ENCODE measurements at regions not wholly inside any gene's neighbourhood (a gene's known extent, or its start where the extent isn't known, plus 50 kb on each side); places are given as distances from the start of the nearest gene placed in this dataset.

- no peak overlapping the region for H3K27ac ChIP-seq
- H3K9me3 ChIP-seq (ENCODE audit: severe bottlenecking) = no peaks in the 10 kb centered on the region
- no peaks in the 10 kb centered on the region for H3K27me3 ChIP-seq (ENCODE audit: insufficient read depth, low read depth, severe bottlenecking)
- H3K36me3 ChIP-seq = no peaks in the 10 kb centered on the region
- no peak for DNase-seq
- no peak overlapping the region for H3K4me3 ChIP-seq (ENCODE audit: low read depth, low read length)
- TF ChIP-seq, protein P1, sequence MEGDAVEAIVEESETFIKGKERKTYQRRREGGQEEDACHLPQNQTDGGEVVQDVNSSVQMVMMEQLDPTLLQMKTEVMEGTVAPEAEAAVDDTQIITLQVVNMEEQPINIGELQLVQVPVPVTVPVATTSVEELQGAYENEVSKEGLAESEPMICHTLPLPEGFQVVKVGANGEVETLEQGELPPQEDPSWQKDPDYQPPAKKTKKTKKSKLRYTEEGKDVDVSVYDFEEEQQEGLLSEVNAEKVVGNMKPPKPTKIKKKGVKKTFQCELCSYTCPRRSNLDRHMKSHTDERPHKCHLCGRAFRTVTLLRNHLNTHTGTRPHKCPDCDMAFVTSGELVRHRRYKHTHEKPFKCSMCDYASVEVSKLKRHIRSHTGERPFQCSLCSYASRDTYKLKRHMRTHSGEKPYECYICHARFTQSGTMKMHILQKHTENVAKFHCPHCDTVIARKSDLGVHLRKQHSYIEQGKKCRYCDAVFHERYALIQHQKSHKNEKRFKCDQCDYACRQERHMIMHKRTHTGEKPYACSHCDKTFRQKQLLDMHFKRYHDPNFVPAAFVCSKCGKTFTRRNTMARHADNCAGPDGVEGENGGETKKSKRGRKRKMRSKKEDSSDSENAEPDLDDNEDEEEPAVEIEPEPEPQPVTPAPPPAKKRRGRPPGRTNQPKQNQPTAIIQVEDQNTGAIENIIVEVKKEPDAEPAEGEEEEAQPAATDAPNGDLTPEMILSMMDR (IDR thresholded peaks at IDR 0.05; ENCODE audit: low read depth, low read length) = no peak
Measured at GRCh38 chr11:71108013-71108865, 144.1 kb downstream of the SHANK2 start.

DNA sequence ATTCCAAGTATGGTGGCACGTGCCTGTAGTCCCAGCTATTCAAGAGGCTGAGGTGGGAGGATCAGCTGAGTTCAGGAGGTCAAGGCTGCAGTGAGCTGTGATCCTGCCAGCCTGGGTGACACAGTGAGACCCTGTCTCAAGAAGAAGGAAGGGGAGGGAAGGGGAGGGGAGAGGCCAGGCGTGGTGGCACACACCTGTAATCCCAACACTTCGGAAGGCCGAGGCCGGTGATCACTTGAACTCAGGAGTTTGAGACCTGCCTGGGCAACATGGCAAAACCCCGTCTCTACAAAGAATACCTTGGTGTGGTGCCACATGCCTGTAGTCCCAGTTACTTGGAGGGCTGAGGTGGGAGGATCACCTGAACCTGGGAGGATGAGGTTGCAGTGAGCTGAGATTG, 145.7 kb downstream of the SHANK2 start:
- H3K36me3 ChIP-seq = no peaks in the 10 kb centered on the region
- no peak overlapping the region for H3K4me3 ChIP-seq (ENCODE audit: low read depth, low read length)
- TF ChIP-seq, protein P1 (IDR thresholded peaks at IDR 0.05; ENCODE audit: low read depth, low read length) = no peak
- H3K27me3 ChIP-seq (ENCODE audit: insufficient read depth, low read depth, severe bottlenecking) = no peaks in the 10 kb centered on the region
- H3K27ac ChIP-seq = no peak overlapping the region
- no peaks in the 10 kb centered on the region for H3K9me3 ChIP-seq (ENCODE audit: severe bottlenecking)
- no peak for DNase-seq

DNA sequence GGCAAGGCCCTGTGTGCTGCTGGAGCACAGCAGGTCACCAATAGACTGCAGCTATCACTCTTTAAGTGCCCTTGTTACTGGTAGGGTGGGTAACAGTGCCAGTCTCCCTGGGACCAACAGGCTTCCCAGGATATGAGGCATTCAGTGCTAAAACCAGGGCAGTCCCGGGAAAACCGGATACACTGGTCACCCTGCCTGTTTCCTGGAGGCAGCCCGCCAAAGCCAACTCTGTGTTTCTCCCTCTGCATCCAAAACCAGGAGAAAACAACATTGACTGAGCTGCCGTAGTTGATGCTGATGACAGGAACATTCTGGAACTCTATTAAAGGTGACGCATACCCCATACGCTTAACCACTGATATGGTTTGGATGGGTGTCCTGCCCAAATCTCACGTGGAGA, 149.1 kb downstream of the SHANK2 start:
- Histone ChIP-seq H3K27me3 (ENCODE audit: insufficient read depth, low read depth, severe bottlenecking) (no peaks in the 10 kb centered on the region), H3K4me3 (ENCODE audit: low read depth, low read length) (no peak overlapping the region), H3K9me3 (ENCODE audit: severe bottlenecking) (no peaks in the 10 kb centered on the region), H3K27ac (no peak overlapping the region), H3K36me3 (no peaks in the 10 kb centered on the region)
- TF ChIP-seq, protein P1 (IDR thresholded peaks at IDR 0.05; ENCODE audit: low read depth, low read length) = no peak
- no peak for DNase-seq

GRCh38 chr11:71102251-71102995, 150.0 kb downstream of the SHANK2 start:
- no peak for DNase-seq
- Histone ChIP-seq H3K27me3 (ENCODE audit: insufficient read depth, low read depth, severe bottlenecking) (no peaks in the 10 kb centered on the region), H3K9me3 (ENCODE audit: severe bottlenecking) (no peaks in the 10 kb centered on the region), H3K4me3 (ENCODE audit: low read depth, low read length) (no peak overlapping the region), H3K36me3 (no peaks in the 10 kb centered on the region), H3K27ac (no peak overlapping the region)
- TF ChIP-seq, protein P1 (IDR thresholded peaks at IDR 0.05; ENCODE audit: low read depth, low read length) = no peak

DNA sequence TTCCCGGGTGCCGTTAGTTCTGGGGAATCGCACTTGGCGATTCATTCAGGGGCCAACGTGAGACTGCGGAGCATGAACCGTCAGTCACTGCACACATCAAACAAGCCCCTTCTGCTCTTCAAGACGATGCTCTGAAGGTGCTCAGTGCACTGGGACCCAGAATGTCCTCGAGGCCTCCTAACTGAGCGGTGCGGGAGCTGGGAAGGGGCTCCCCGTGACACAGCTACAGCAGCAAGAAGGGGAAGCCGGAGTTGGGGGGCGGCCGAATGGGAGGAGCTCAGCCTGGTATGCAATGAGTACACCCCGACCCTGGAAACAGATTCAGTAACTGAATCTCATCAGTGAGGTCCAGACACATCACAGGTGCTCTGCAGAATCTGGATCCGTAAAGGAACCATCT, 150.8 kb downstream of the SHANK2 start:
- no peaks in the 10 kb centered on the region for H3K27me3 ChIP-seq (ENCODE audit: insufficient read depth, low read depth, severe bottlenecking)
- no peak for DNase-seq
- no peak overlapping the region for H3K4me3 ChIP-seq (ENCODE audit: low read depth, low read length)
- no peak overlapping the region for H3K27ac ChIP-seq
- TF ChIP-seq, protein P1 (IDR thresholded peaks at IDR 0.05; ENCODE audit: low read depth, low read length) = no peak
- H3K9me3 ChIP-seq (ENCODE audit: severe bottlenecking) = no peaks in the 10 kb centered on the region
- H3K36me3 ChIP-seq = no peaks in the 10 kb centered on the region
